ENCODE measurements at regions not wholly inside any gene's neighbourhood (a gene's known extent, or its start where the extent isn't known, plus 50 kb on each side); places are given as distances from the start of the nearest gene placed in this dataset.

DNA sequence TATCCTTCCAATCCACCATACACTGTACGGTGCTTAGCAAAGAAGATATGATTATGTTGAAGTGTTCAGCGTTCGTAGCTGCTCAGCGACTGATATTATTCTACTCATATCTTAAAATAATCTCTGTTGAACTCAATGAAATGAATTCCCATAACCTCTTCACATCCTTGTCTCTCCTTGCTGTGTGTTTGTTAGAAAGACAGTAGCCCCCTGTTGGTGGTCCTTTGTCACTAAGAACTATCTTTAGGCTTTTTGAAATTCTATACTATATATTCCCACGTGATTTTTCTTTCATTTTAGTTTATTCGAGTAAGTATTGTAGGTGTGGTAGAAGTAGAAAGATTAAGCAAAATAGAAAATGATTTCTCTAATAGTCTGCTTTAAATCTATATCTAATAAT, 762.8 kb upstream of the WWC1 start:
- ATAC-seq (ENCODE audit: low read depth) (no peak), DNase-seq (ENCODE audit: low spot score) (no peak)
- TF ChIP-seq, protein P1, sequence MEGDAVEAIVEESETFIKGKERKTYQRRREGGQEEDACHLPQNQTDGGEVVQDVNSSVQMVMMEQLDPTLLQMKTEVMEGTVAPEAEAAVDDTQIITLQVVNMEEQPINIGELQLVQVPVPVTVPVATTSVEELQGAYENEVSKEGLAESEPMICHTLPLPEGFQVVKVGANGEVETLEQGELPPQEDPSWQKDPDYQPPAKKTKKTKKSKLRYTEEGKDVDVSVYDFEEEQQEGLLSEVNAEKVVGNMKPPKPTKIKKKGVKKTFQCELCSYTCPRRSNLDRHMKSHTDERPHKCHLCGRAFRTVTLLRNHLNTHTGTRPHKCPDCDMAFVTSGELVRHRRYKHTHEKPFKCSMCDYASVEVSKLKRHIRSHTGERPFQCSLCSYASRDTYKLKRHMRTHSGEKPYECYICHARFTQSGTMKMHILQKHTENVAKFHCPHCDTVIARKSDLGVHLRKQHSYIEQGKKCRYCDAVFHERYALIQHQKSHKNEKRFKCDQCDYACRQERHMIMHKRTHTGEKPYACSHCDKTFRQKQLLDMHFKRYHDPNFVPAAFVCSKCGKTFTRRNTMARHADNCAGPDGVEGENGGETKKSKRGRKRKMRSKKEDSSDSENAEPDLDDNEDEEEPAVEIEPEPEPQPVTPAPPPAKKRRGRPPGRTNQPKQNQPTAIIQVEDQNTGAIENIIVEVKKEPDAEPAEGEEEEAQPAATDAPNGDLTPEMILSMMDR (IDR thresholded peaks at IDR 0.05; ENCODE audit: poor library complexity, severe bottlenecking), result no peak
- H3K4me3 ChIP-seq (ENCODE audit: severe bottlenecking), result no peak overlapping the region
- H3K36me3 ChIP-seq (ENCODE audit: low read depth), result no peaks in the 10 kb centered on the region
- H3K4me1 ChIP-seq (ENCODE audit: insufficient read depth, poor library complexity, severe bottlenecking), result no peaks in the 10 kb centered on the region
- H3K27me3 ChIP-seq (ENCODE audit: insufficient read depth, poor library complexity, severe bottlenecking), result peaks cover 10% of the 10 kb centered on the region
- no peak overlapping the region for H3K27ac ChIP-seq (ENCODE audit: poor library complexity, severe bottlenecking)
- H3K9me3 ChIP-seq (ENCODE audit: severe bottlenecking), result peaks cover 2% of the 10 kb centered on the region

DNA sequence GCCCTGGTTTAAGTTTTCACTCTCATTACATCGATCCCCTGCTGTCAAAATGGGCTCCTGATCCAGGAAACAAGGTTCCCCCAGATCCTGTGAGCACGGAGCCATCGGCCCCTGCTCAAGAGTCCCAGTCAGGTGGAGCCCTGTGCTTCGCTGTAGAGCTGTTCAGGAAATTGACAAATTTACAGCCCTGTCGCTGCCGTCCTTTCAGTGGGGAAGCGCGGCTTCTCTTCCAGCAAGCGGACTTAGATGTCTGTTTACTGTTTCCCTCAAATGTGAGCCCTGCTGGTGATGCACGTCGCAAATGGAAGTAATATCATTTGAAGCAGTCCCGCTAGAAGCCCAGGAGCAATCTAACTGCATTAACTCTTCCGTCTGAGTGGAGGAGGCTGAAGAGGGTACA, 760.9 kb upstream of the WWC1 start:
- TF ChIP-seq, protein P1 (IDR thresholded peaks at IDR 0.05; ENCODE audit: poor library complexity, severe bottlenecking), result no peak
- ATAC-seq (ENCODE audit: low read depth) (no peak), DNase-seq (ENCODE audit: low spot score) (no peak)
- Histone ChIP-seq H3K9me3 (ENCODE audit: severe bottlenecking) (peaks cover 2% of the 10 kb centered on the region), H3K36me3 (ENCODE audit: low read depth) (no peaks in the 10 kb centered on the region), H3K4me1 (ENCODE audit: insufficient read depth, poor library complexity, severe bottlenecking) (no peaks in the 10 kb centered on the region), H3K27ac (ENCODE audit: poor library complexity, severe bottlenecking) (no peak overlapping the region), H3K27me3 (ENCODE audit: insufficient read depth, poor library complexity, severe bottlenecking) (peaks cover 10% of the 10 kb centered on the region), H3K4me3 (ENCODE audit: severe bottlenecking) (no peak overlapping the region)

DNA sequence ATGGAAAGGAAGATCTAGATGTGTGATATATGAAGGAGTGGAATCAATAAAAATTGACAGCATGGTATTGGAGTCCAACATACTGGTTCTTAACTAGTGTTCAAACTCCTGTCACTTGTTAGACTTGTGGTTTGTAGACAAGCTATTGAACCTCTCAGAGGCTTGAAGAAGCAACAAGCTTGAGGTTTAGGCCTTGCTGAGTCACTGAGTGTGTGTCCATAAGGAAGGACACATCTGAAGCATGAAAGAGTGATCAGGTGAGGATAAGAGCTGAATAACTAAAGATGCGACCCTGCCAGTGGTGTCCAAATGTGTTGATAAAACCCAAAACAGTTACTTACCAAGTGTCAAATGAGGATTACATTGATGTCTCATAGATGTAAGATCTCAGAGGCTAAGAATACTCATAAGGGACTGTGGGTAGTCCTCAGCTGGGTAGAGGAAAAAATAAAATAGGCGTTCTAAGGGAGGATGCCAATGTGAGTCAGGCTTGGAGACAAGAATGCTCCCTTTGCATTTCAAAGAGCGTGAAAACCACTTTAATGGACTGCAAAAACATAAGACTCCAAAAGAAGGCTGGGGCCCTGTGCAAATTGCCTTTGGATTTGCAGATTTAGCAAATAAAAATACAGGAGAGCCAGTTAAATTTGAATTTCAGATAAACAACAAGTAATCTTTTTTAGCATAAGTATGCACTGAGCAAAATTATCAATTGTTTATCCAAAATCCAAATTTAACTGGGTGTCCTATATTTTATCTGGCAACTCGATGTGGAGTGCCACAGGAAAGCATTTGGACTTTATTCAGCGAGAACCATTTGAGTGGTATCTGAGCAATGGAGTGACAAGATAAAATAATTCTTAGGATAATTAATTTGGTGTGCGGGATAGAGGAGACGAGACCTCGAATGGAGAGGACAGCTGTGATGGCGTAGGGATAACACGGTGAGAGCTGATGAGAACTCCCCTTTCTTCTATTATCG, 757.3 kb upstream of the WWC1 start:
- TF ChIP-seq, protein P1 (IDR thresholded peaks at IDR 0.05; ENCODE audit: poor library complexity, severe bottlenecking), result no peak
- DNase-seq (ENCODE audit: low spot score), result no peak
- H3K4me1 ChIP-seq (ENCODE audit: insufficient read depth, poor library complexity, severe bottlenecking), result no peaks in the 10 kb centered on the region
- peaks cover 6% of the 10 kb centered on the region for H3K27me3 ChIP-seq (ENCODE audit: insufficient read depth, poor library complexity, severe bottlenecking)
- H3K4me3 ChIP-seq (ENCODE audit: severe bottlenecking), result no peak overlapping the region
- peaks cover 2% of the 10 kb centered on the region for H3K9me3 ChIP-seq (ENCODE audit: severe bottlenecking)
- H3K36me3 ChIP-seq (ENCODE audit: low read depth), result no peaks in the 10 kb centered on the region
- no peak overlapping the region for H3K27ac ChIP-seq (ENCODE audit: poor library complexity, severe bottlenecking)
- ATAC-seq (ENCODE audit: low read depth), result no peak

DNA sequence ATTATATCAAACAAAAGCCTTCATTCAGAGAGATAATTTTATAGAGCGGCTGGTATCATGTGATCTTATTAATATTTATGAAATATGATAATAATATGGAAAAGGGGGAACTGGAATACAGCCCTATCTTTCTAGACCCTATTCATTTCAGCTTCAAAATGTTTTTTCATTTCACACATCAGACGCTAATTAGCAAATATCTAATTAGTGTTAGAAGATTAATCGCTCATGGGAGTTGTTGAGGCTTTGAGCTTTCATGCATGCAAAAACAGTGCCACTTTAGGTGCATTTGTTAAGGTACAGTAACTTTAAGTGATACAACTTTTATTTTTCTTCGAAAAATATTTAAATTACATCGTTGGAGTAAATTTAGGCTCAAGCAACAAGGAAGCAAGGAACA, 751.7 kb upstream of the WWC1 start:
- TF ChIP-seq, protein P1 (IDR thresholded peaks at IDR 0.05; ENCODE audit: poor library complexity, severe bottlenecking), result no peak
- no peak for ATAC-seq (ENCODE audit: low read depth)
- H3K36me3 ChIP-seq (ENCODE audit: low read depth), result no peaks in the 10 kb centered on the region

DNA sequence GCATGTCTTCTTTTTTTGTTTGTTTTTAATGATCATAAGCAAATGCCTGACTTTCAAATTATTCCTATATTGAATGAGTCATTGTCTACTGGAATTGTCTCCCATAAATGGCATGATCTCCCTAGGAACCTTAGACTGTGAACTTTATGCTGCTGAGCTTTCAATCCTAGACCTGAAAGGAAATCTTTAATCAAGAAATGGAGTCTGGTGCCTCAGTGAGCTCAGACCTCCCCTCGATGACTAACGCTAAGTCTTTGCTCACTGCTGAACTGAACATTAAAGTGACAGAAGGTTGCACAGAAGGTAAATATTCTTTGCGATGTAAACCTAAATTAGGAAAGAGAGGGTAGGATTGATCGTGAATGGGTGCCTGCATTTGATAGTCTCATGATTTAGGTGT, 745.2 kb upstream of the WWC1 start:
- H3K27ac ChIP-seq (ENCODE audit: poor library complexity, severe bottlenecking), result no peak overlapping the region
- DNase-seq (ENCODE audit: low spot score) (no peak), ATAC-seq (ENCODE audit: low read depth) (no peak)
- H3K4me3 ChIP-seq (ENCODE audit: severe bottlenecking), result no peak overlapping the region
- TF ChIP-seq, protein P1 (IDR thresholded peaks at IDR 0.05; ENCODE audit: poor library complexity, severe bottlenecking), result no peak
- no peaks in the 10 kb centered on the region for H3K9me3 ChIP-seq (ENCODE audit: severe bottlenecking)
- H3K36me3 ChIP-seq (ENCODE audit: low read depth), result no peaks in the 10 kb centered on the region
- H3K27me3 ChIP-seq (ENCODE audit: insufficient read depth, poor library complexity, severe bottlenecking), result no peaks in the 10 kb centered on the region
- H3K4me1 ChIP-seq (ENCODE audit: insufficient read depth, poor library complexity, severe bottlenecking), result no peaks in the 10 kb centered on the region

More for the DNA sequence above, 751.7 kb upstream of the WWC1 start:
- no peaks in the 10 kb centered on the region for H3K9me3 ChIP-seq (ENCODE audit: severe bottlenecking)
- peaks cover 4% of the 10 kb centered on the region for H3K27me3 ChIP-seq (ENCODE audit: insufficient read depth, poor library complexity, severe bottlenecking)
- H3K4me1 ChIP-seq (ENCODE audit: insufficient read depth, poor library complexity, severe bottlenecking), result no peaks in the 10 kb centered on the region
- no peak for DNase-seq (ENCODE audit: low spot score)
- no peak overlapping the region for H3K27ac ChIP-seq (ENCODE audit: poor library complexity, severe bottlenecking)
- no peak overlapping the region for H3K4me3 ChIP-seq (ENCODE audit: severe bottlenecking)
